ENCODE measurements at regions not wholly inside any gene's neighbourhood (a gene's known extent, or its start where the extent isn't known, plus 50 kb on each side); places are given as distances from the start of the nearest gene placed in this dataset.

- no peaks in the 10 kb centered on the region for H3K9me3 Mint-ChIP-seq
- no peaks in the 10 kb centered on the region for H3K4me1 Mint-ChIP-seq
- H3K36me3 Mint-ChIP-seq (ENCODE audit: low read depth), result no peaks in the 10 kb centered on the region
- no peak for ATAC-seq
- no peak overlapping the region for H3K27ac Mint-ChIP-seq
- no peak for DNase-seq
- H3K4me3 Mint-ChIP-seq, result no peak overlapping the region
- no peaks in the 10 kb centered on the region for H3K27me3 Mint-ChIP-seq
These were observed 740.3 kb downstream of the SATB2 start for GRCh38 chr2:198717451-198717850.

GRCh38 chr2:198715302-198715835, 742.4 kb downstream of the SATB2 start:
- H3K4me1 Mint-ChIP-seq, result no peaks in the 10 kb centered on the region
- H3K27ac Mint-ChIP-seq, result no peak overlapping the region
- H3K27me3 Mint-ChIP-seq, result no peaks in the 10 kb centered on the region
- no peak overlapping the region for H3K4me3 Mint-ChIP-seq
- DNase-seq (no peak), ATAC-seq (no peak)
- H3K36me3 Mint-ChIP-seq (ENCODE audit: low read depth), result no peaks in the 10 kb centered on the region
- no peaks in the 10 kb centered on the region for H3K9me3 Mint-ChIP-seq

GRCh38 chr2:198712485-198712884, 745.3 kb downstream of the SATB2 start:
- Mint-ChIP-seq H3K4me1 (no peaks in the 10 kb centered on the region), H3K27ac (no peak overlapping the region), H3K27me3 (no peaks in the 10 kb centered on the region), H3K9me3 (no peaks in the 10 kb centered on the region), H3K4me3 (no peak overlapping the region), H3K36me3 (ENCODE audit: low read depth) (no peaks in the 10 kb centered on the region)
- ATAC-seq (no peak), DNase-seq (no peak)

GRCh38 chr2:198711484-198711883, 746.3 kb downstream of the SATB2 start:
- no peak for ATAC-seq
- Mint-ChIP-seq H3K4me1 (no peaks in the 10 kb centered on the region), H3K27me3 (no peaks in the 10 kb centered on the region), H3K9me3 (no peaks in the 10 kb centered on the region), H3K27ac (no peak overlapping the region), H3K36me3 (ENCODE audit: low read depth) (no peaks in the 10 kb centered on the region), H3K4me3 (no peak overlapping the region)
- DNase-seq, result no peak

- no peaks in the 10 kb centered on the region for H3K27me3 Mint-ChIP-seq
- no peak overlapping the region for H3K4me3 Mint-ChIP-seq
- DNase-seq (no peak), ATAC-seq (no peak)
- H3K9me3 Mint-ChIP-seq, result no peaks in the 10 kb centered on the region
- H3K4me1 Mint-ChIP-seq, result no peaks in the 10 kb centered on the region
- no peaks in the 10 kb centered on the region for H3K36me3 Mint-ChIP-seq (ENCODE audit: low read depth)
- no peak overlapping the region for H3K27ac Mint-ChIP-seq
These were observed 747.2 kb downstream of the SATB2 start for GRCh38 chr2:198710562-198710961.

GRCh38 chr2:198706476-198707082, 751.2 kb downstream of the SATB2 start:
- ATAC-seq (no peak), DNase-seq (no peak)
- Mint-ChIP-seq H3K4me1 (no peaks in the 10 kb centered on the region), H3K9me3 (no peaks in the 10 kb centered on the region), H3K27me3 (no peaks in the 10 kb centered on the region), H3K4me3 (no peak overlapping the region), H3K27ac (no peak overlapping the region), H3K36me3 (ENCODE audit: low read depth) (no peaks in the 10 kb centered on the region)

GRCh38 chr2:198703281-198703680, 754.5 kb downstream of the SATB2 start:
- Mint-ChIP-seq H3K4me1 (no peaks in the 10 kb centered on the region), H3K9me3 (no peaks in the 10 kb centered on the region), H3K27me3 (no peaks in the 10 kb centered on the region), H3K27ac (no peak overlapping the region), H3K4me3 (no peak overlapping the region), H3K36me3 (ENCODE audit: low read depth) (no peaks in the 10 kb centered on the region)
- DNase-seq (no peak), ATAC-seq (no peak)

- Mint-ChIP-seq H3K9me3 (no peaks in the 10 kb centered on the region), H3K27me3 (no peaks in the 10 kb centered on the region), H3K27ac (no peak overlapping the region), H3K36me3 (ENCODE audit: low read depth) (no peaks in the 10 kb centered on the region), H3K4me3 (no peak overlapping the region), H3K4me1 (no peaks in the 10 kb centered on the region)
- no peak for ATAC-seq
- no peak for DNase-seq
These were observed 754.9 kb downstream of the SATB2 start for GRCh38 chr2:198702796-198703195.

- Mint-ChIP-seq H3K27ac (no peak overlapping the region), H3K4me1 (no peaks in the 10 kb centered on the region), H3K9me3 (no peaks in the 10 kb centered on the region), H3K36me3 (ENCODE audit: low read depth) (no peaks in the 10 kb centered on the region), H3K4me3 (no peak overlapping the region), H3K27me3 (no peaks in the 10 kb centered on the region)
- no peak for DNase-seq
- no peak for ATAC-seq
These were observed 756.3 kb downstream of the SATB2 start for GRCh38 chr2:198701481-198701880.

GRCh38 chr2:198700319-198700718, 757.4 kb downstream of the SATB2 start:
- Mint-ChIP-seq H3K9me3 (no peaks in the 10 kb centered on the region), H3K36me3 (ENCODE audit: low read depth) (no peaks in the 10 kb centered on the region), H3K4me3 (no peak overlapping the region), H3K27ac (no peak overlapping the region), H3K27me3 (no peaks in the 10 kb centered on the region), H3K4me1 (no peaks in the 10 kb centered on the region)
- no peak for DNase-seq
- ATAC-seq, result no peak

- H3K9me3 Mint-ChIP-seq, result no peaks in the 10 kb centered on the region
- DNase-seq (no peak), ATAC-seq (no peak)
These were observed 759.5 kb downstream of the SATB2 start for GRCh38 chr2:198698230-198698629.

GRCh38 chr2:198697794-198698193, 759.9 kb downstream of the SATB2 start:
- no peaks in the 10 kb centered on the region for H3K36me3 Mint-ChIP-seq (ENCODE audit: low read depth)
- no peak for DNase-seq
- no peak overlapping the region for H3K27ac Mint-ChIP-seq
- no peaks in the 10 kb centered on the region for H3K9me3 Mint-ChIP-seq
- H3K27me3 Mint-ChIP-seq, result no peaks in the 10 kb centered on the region
- no peaks in the 10 kb centered on the region for H3K4me1 Mint-ChIP-seq
- no peak overlapping the region for H3K4me3 Mint-ChIP-seq
- no peak for ATAC-seq

More at GRCh38 chr2:198698230-198698629, 759.5 kb downstream of the SATB2 start:
- no peak overlapping the region for H3K4me3 Mint-ChIP-seq
- H3K4me1 Mint-ChIP-seq, result no peaks in the 10 kb centered on the region
- H3K27me3 Mint-ChIP-seq, result no peaks in the 10 kb centered on the region
- H3K27ac Mint-ChIP-seq, result no peak overlapping the region
- H3K36me3 Mint-ChIP-seq (ENCODE audit: low read depth), result no peaks in the 10 kb centered on the region

- DNase-seq (no peak), ATAC-seq (no peak)
- Mint-ChIP-seq H3K27me3 (no peaks in the 10 kb centered on the region), H3K36me3 (ENCODE audit: low read depth) (no peaks in the 10 kb centered on the region), H3K9me3 (no peaks in the 10 kb centered on the region), H3K27ac (no peak overlapping the region), H3K4me1 (no peaks in the 10 kb centered on the region), H3K4me3 (no peak overlapping the region)
These were observed 760.5 kb downstream of the SATB2 start for GRCh38 chr2:198697218-198697617.

- Mint-ChIP-seq H3K27me3 (no peaks in the 10 kb centered on the region), H3K27ac (no peak overlapping the region), H3K9me3 (no peaks in the 10 kb centered on the region), H3K36me3 (ENCODE audit: low read depth) (no peaks in the 10 kb centered on the region), H3K4me3 (no peak overlapping the region), H3K4me1 (no peaks in the 10 kb centered on the region)
- DNase-seq, result no peak
- no peak for ATAC-seq
These were observed 761.9 kb downstream of the SATB2 start for GRCh38 chr2:198695879-198696278.

- Mint-ChIP-seq H3K4me3 (no peak overlapping the region), H3K9me3 (no peaks in the 10 kb centered on the region), H3K27me3 (no peaks in the 10 kb centered on the region), H3K27ac (no peak overlapping the region), H3K4me1 (no peaks in the 10 kb centered on the region), H3K36me3 (ENCODE audit: low read depth) (no peaks in the 10 kb centered on the region)
- ATAC-seq (no peak), DNase-seq (no peak)
These were observed 764.7 kb downstream of the SATB2 start for GRCh38 chr2:198692907-198693510.
